GM06990 (cell line): ENCODE measurements at regions not wholly inside any gene's neighbourhood (a gene's known extent, or its start where the extent isn't known, plus 50 kb on each side); places are given as distances from the start of the nearest gene placed in this dataset.

Source experiments
- DNase-seq: peaks from one replicate; pipeline ENCODE4 v3.0.0-alpha.2; 2011; ENCODE audit not compliant: insufficient read length; ENCODE audit errors: extremely low read depth
- H3K27me3 ChIP-seq: replicated peaks from 2 replicates; pipeline ENCODE4 v1.6.0; 2011; ENCODE audit warnings: low read length; ENCODE audit not compliant: control insufficient read depth, insufficient read depth
- H3K36me3 ChIP-seq: 2 replicates; pipeline ENCODE4 v1.5.1; 2011; ENCODE audit warnings: low read length; ENCODE audit not compliant: control insufficient read depth, insufficient read depth
- H3K4me3 ChIP-seq: replicated peaks from 2 replicates; pipeline ENCODE4 v1.5.1; 2011; ENCODE audit warnings: low read depth, mild to moderate bottlenecking, control low read depth, low read length
- TF ChIP-seq, protein P1 (sequence below): IDR thresholded peaks from 2 replicates; pipeline ENCODE4 v1.5.1; 2011; ENCODE audit warnings: low read length, control low read depth, mild to moderate bottlenecking, inconsistent platforms; ENCODE audit not compliant: insufficient read depth, poor library complexity, severe bottlenecking

GRCh38 chr9:17031546-17031945, 103.3 kb upstream of the CNTLN start:
- H3K27me3 ChIP-seq: no peaks in the 10 kb centered on the region
- no peaks in the 10 kb centered on the region for H3K36me3 ChIP-seq
- H3K4me3 ChIP-seq: no peak overlapping the region
- DNase-seq: no peak
- TF ChIP-seq, protein P1, sequence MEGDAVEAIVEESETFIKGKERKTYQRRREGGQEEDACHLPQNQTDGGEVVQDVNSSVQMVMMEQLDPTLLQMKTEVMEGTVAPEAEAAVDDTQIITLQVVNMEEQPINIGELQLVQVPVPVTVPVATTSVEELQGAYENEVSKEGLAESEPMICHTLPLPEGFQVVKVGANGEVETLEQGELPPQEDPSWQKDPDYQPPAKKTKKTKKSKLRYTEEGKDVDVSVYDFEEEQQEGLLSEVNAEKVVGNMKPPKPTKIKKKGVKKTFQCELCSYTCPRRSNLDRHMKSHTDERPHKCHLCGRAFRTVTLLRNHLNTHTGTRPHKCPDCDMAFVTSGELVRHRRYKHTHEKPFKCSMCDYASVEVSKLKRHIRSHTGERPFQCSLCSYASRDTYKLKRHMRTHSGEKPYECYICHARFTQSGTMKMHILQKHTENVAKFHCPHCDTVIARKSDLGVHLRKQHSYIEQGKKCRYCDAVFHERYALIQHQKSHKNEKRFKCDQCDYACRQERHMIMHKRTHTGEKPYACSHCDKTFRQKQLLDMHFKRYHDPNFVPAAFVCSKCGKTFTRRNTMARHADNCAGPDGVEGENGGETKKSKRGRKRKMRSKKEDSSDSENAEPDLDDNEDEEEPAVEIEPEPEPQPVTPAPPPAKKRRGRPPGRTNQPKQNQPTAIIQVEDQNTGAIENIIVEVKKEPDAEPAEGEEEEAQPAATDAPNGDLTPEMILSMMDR: no peak

DNA sequence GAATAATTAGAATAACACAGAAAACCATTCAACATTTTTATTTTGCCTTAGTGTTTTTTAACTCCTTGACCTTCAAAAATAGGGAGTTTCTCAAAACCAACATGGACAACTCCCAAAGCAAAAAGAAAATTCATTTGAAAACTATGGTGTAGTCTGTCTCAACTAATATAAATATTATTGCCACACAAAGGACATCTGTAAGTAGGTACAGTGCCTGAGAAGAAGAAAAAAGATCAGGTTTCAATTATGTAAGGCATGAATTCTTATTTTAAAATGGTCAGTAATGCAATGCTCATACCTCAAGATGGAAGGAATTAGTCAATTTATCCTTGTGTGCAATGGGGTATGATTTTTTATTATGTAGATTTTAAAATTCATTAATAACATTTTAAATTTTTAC, 109.6 kb upstream of the CNTLN start:
- H3K36me3 ChIP-seq: no peaks in the 10 kb centered on the region
- no peak overlapping the region for H3K4me3 ChIP-seq
- DNase-seq: no peak
- TF ChIP-seq, protein P1: no peak
- no peaks in the 10 kb centered on the region for H3K27me3 ChIP-seq

DNA sequence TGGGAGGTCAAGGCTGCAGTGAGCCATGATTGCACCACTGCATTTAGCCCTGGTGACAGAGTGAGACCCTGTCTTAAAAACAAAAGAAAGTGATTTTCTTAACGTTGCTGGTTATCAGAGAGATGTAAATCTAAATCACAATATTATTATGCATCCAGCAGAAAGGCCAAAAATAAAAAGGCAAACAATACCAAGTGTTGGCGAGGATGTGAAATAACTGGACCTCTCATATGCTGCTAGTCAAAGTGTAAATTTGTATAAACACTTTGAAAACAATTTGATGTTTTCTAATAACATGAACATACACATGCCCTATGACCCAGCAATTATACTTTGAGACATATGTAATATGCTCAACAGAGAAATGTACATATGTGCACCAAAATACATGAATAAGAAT, 110.7 kb upstream of the CNTLN start:
- Histone ChIP-seq H3K4me3 (no peak overlapping the region), H3K27me3 (no peaks in the 10 kb centered on the region), H3K36me3 (no peaks in the 10 kb centered on the region)
- DNase-seq: no peak
- TF ChIP-seq, protein P1: no peak

DNA sequence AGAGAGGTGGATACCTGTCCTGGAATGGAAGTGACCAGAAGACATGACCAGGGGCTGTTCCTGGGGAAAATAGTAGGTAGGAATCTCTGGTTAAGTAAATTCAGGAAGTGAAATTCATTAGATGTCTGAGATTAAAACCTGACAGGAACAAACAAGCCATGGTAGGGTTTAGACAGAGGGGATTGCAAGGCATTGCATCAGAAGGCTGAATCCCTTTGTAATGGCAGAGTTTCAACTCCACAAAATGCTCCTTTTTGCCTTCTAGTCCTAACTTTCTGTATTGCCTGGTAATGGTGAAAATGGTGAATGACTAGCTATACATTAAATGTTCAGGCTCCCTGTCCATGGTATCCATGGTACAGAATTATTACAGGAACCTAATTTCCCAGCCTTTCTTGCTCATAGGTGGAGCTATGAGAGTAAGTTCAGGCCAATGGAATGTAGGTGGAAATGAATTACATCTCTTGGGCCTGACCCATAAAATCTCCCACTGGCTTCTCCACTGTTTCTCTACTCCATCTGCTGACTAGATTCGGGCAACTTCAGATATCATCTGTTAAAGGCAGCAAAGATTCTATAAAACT, 113.4 kb upstream of the CNTLN start:
- TF ChIP-seq, protein P1: no peak
- Histone ChIP-seq H3K27me3 (no peaks in the 10 kb centered on the region), H3K4me3 (no peak overlapping the region), H3K36me3 (no peaks in the 10 kb centered on the region)
- DNase-seq: no peak

DNA sequence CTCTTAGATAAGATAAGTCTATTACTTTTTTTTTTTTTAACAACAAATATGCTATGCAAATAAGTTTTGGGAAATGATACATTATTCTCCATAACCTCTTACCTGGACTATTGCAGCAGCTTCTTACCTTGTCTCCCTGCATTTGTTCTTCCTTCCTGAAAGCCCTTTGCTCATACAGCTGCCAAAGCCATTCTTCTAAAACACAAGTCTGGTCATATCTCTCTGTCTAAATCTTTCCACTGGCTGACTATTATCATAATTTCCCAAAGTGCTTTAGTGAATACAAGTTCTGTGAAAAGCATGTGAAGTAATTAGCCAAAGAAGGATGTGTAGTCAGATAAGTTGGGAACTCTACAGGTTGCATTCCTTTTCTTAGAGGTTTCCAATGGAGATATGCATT, 115.4 kb upstream of the CNTLN start:
- TF ChIP-seq, protein P1: no peak
- H3K4me3 ChIP-seq: no peak overlapping the region

DNA sequence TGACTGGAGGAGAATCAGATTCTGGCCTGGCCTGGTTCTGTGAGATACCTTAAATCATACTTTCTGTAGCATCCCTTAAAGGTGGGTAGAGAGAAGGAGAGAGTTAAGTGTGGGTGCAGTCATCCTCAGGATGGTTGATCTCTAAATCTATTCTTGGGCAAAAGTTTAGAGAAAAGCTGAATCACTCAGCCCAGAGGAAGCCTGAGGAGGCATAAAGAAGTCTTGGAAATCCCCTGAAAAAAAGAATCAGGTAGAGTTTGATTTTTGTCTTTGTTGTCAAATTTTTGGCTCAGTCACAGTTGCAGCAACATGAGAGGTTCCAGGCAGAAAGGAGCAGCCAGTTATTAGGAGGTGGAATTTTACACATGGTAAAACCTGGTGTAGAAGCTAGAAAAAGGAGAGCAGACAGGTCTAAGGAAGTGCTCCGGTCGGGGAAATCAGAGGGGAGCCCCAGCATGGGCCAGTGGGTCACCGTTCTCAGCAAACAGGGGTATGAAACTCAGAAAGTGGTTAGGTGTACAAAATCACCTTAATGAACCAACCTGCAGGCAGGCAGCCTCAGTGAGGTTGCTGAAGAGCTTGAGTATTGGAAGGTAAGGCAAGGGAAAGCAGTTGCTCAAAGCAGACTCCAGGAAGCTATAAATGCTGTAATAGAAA, 116.2 kb upstream of the CNTLN start:
- TF ChIP-seq, protein P1: no peak
- no peak for DNase-seq
- Histone ChIP-seq H3K36me3 (no peaks in the 10 kb centered on the region), H3K4me3 (no peak overlapping the region), H3K27me3 (no peaks in the 10 kb centered on the region)

More for the DNA sequence above, 115.4 kb upstream of the CNTLN start:
- Histone ChIP-seq H3K36me3 (no peaks in the 10 kb centered on the region), H3K27me3 (no peaks in the 10 kb centered on the region)
- DNase-seq: no peak
